Ovary (tissue), 3 donors: ENCODE measurements at regions not wholly inside any gene's neighbourhood (a gene's known extent, or its start where the extent isn't known, plus 50 kb on each side); places are given as distances from the start of the nearest gene placed in this dataset.

Experiments used
- CTCF ChIP-seq, 3 donors: fragments of 450-650 bp in 2 of 3; fragments of 200-600 bp in 1 of 3; IDR thresholded peaks; one replicate each; pipeline versions ENCODE4 v1.5.1 to v1.8.0; 2016 to 2022; ENCODE audit warnings: antibody characterized with exemption in 3 of 3, mild to moderate bottlenecking in 1 of 3
- EP300 ChIP-seq: sonication (generic); formaldehyde crosslinking; IDR thresholded peaks from one replicate; pipeline ENCODE4 v1.6.1; 2017; ENCODE audit warnings: antibody characterized with exemption
- POLR2A ChIP-seq: fragments of 450-650 bp; IDR thresholded peaks from one replicate; pipeline ENCODE4 v1.6.1; 2017; ENCODE audit warnings: antibody characterized with exemption, mild to moderate bottlenecking, moderate library complexity
- donor health status: DM: no; HTN: no; CAD: no.

DNA sequence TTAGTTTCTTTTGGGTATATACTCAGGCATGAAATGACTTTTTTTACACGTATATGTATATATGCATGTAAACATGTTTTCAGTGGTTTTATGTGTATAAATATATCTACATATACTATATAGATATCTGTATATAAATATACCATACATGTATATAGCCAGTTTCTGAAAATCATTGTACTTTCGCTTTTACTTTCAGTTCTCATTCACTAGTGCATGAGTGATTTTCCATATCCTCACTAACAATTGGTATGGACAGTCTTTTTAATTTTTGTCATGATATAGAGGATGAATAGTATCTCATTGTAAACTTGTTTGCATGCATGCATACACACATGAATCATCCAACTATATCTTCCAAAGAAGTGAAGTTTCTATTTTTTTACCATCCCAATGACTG lies 877.1 kb upstream of the CDH8 start:
- TF ChIP-seq CTCF (IDR thresholded peaks at IDR 0.05) (no peak), POLR2A (no peak), EP300 (no peak)
